ENCODE measurements at regions not wholly inside any gene's neighbourhood (a gene's known extent, or its start where the extent isn't known, plus 50 kb on each side); places are given as distances from the start of the nearest gene placed in this dataset.

GRCh38 chr11:11167806-11168205 is 185.2 kb downstream of the CSNK2A3 start:
- TF ChIP-seq, protein P1, sequence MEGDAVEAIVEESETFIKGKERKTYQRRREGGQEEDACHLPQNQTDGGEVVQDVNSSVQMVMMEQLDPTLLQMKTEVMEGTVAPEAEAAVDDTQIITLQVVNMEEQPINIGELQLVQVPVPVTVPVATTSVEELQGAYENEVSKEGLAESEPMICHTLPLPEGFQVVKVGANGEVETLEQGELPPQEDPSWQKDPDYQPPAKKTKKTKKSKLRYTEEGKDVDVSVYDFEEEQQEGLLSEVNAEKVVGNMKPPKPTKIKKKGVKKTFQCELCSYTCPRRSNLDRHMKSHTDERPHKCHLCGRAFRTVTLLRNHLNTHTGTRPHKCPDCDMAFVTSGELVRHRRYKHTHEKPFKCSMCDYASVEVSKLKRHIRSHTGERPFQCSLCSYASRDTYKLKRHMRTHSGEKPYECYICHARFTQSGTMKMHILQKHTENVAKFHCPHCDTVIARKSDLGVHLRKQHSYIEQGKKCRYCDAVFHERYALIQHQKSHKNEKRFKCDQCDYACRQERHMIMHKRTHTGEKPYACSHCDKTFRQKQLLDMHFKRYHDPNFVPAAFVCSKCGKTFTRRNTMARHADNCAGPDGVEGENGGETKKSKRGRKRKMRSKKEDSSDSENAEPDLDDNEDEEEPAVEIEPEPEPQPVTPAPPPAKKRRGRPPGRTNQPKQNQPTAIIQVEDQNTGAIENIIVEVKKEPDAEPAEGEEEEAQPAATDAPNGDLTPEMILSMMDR (IDR thresholded peaks at IDR 0.05; ENCODE audit: borderline replicate concordance, extremely low read depth, low read length, poor library complexity, severe bottlenecking): no peak
- no peak for TF ChIP-seq EZH2 (IDR thresholded peaks at IDR 0.05; ENCODE audit: borderline replicate concordance, low read depth, low read length, severe bottlenecking)

All from DND-41 (cell line).